HFF-Myc (cell line): ENCODE measurements at regions not wholly inside any gene's neighbourhood (a gene's known extent, or its start where the extent isn't known, plus 50 kb on each side); places are given as distances from the start of the nearest gene placed in this dataset.
"Not testable (repeated sequence)": the region's sequence is repeated elsewhere in the genome, so short reads cannot be mapped to it uniquely, and the experiment has no call there.

Experiments
- DNase-seq: peaks from one replicate; pipeline ENCODE4 v3.0.0-alpha.2; 2011; ENCODE audit warnings: low read depth; ENCODE audit errors: extremely low read depth
- H3K4me3 ChIP-seq: replicated peaks from 2 replicates; pipeline ENCODE4 v1.5.1; 2011; ENCODE audit warnings: low read depth, mild to moderate bottlenecking, control low read depth, low read length
- TF ChIP-seq, protein P1 (sequence below): IDR thresholded peaks from 2 replicates; pipeline ENCODE4 v1.5.1; 2012; ENCODE audit warnings: mild to moderate bottlenecking, low read depth, low read length, control low read depth; ENCODE audit errors: missing control alignments

GRCh38 chr5:179405054-179405416 lies 59.8 kb upstream of the ADAMTS2 start:
- DNase-seq = no peak
- TF ChIP-seq, protein P1, sequence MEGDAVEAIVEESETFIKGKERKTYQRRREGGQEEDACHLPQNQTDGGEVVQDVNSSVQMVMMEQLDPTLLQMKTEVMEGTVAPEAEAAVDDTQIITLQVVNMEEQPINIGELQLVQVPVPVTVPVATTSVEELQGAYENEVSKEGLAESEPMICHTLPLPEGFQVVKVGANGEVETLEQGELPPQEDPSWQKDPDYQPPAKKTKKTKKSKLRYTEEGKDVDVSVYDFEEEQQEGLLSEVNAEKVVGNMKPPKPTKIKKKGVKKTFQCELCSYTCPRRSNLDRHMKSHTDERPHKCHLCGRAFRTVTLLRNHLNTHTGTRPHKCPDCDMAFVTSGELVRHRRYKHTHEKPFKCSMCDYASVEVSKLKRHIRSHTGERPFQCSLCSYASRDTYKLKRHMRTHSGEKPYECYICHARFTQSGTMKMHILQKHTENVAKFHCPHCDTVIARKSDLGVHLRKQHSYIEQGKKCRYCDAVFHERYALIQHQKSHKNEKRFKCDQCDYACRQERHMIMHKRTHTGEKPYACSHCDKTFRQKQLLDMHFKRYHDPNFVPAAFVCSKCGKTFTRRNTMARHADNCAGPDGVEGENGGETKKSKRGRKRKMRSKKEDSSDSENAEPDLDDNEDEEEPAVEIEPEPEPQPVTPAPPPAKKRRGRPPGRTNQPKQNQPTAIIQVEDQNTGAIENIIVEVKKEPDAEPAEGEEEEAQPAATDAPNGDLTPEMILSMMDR = no peak
- H3K4me3 ChIP-seq = no peak overlapping the region

DNA sequence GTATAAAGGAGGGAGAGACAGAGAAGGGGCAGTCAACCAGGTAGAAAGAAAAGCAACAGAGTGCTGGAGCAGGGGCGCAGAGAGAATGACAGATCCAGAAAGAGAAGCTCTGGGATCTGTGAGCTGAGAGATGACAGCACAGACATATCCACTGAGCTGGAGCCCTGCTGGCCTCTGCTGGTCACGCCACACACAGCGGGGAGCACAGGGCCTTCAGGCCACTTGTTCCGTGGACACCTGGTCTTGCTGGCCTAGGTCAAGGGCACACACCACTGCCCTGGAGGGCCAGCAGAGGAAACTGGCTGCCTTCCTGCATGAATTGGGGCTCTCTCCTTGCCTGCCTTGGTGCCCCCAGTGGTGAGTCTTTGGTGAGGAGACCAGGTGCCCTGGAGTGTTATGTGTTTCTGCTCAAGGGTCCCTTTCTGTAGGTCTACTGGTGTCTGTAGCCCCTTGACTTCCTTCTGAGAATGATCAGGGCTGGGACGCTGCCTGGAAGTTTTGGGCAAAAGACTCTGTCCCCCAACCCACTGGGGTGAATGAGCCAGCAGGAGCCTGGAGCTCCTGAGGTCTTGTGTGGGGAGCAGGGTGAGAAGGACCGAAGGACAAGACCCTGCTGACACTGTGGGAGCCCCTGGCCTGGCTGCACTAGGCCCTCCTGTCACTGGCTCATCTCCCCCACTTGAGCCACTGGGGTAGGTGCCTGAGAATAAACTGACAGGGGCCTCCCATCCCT lies 59.2 kb upstream of the ADAMTS2 start:
- TF ChIP-seq, protein P1 = peak; percentile 37
- DNase-seq = no peak
- H3K4me3 ChIP-seq = no peak overlapping the region

DNA sequence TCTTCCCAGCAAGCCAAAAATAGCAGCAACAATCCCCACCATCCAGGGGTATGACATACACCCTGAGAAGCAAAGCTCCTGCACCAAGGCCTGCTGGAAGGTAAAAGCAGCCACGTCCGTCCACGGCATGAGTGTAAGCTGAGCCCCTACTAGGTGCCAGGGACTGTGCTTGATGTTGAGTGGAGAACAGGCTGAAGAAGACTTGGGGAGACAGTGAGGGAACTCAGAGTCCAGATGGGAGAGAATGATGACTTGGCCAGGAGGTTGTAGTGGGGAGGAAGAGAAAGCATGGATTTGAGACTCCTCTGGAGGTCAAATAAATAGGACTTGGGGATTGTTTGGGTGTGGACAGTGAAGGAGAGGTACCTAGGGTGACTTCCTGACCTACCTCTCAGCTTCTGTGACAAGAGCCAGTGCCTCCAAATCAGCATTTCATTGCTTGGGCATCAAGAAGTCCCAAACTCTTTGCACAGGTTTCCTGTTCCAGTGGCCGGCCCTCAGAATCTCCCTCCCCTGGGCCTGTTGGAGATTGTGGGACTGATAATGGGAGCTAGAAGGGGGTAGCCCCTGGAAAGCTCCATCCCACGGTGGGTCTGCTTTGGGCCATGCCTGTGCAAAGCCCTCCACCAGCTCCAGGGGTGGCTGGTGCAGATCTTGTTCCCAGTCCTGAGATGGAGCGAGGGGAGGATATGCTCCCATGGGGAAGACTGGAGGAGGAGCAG lies 58.3 kb upstream of the ADAMTS2 start:
- TF ChIP-seq, protein P1 = no peak
- DNase-seq = no peak
- H3K4me3 ChIP-seq = no peak overlapping the region

DNA sequence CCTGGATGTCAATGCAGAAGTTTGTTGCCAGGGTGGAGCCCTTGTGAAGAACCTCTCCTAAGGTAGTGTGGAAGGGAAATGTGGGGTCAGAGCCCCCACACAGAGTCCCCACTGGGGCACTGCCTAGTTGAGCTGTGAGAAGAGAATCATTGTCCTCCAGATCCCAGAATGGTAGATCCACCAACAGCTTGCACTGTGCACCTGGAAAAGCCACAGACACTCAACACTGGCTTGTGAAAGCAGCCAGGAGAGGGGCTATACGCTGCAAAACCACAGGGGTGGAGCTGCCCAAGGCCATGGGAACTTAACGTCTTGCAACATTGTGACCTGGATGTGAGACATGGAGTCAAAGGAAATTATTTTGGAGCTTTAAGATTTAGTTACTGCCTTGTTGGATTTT lies 55.2 kb upstream of the ADAMTS2 start:
- not testable (repeated sequence) for H3K4me3 ChIP-seq

DNA sequence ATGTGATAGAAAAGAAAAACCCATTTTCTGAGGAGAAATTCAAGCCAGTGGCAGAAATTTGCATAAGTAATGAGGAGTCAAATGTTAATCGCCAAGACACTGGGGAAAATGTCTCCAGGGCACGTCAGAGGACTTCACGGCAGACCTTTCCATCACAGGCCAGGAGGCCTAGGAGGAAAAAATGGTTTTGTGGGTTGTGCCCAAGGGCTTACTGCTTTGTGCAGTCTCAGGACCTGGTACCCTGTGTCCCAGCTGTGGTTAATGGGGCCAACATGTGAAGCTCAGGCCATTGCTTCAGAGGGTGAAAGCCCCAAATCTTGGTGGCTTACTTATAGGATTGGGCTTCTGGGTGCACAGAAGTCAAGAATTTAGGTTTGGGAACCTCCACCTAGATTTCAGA lies 54.8 kb upstream of the ADAMTS2 start:
- TF ChIP-seq, protein P1 = no peak
- no peak for DNase-seq
- no peak overlapping the region for H3K4me3 ChIP-seq

More for the DNA sequence above, 55.2 kb upstream of the ADAMTS2 start:
- DNase-seq = not testable (repeated sequence)

DNA sequence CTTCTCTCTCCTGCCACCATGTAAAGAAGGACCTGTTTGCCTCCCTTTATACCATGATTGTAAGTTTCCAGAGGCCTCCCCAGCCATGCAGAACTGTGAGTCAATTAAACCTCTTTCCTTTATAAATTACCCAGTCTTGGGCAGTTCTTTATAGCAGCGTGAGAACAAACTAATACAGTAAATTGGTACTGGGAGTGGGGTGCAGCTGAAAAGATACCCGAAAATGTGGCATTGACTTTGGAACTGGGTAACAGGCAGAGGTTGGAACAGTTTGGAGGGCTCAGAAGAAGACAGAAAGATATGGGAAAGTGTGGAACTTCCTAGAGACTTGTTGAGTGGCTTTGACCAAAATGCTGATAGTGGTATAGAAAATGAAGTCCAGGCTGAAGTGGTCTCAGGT lies 54.1 kb upstream of the ADAMTS2 start:
- H3K4me3 ChIP-seq, DNase-seq: not testable (repeated sequence)

DNA sequence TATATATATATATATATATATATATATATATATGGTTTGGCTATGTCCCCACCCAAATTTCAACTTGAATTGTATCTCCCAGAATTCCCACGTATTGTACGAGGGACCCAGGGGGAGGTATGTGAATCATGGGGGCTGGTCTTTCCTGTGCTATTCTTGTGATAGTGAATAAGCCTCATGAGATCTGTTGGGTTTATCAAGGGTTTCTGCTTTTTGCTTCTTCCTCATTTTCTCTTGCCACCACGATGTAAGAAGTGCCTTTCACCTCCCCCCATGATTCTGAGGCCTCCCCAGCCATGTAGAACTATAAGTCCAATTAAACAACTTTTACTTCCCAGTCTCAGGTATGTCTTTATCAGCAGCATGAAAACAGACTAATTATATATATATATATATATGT lies 52.3 kb upstream of the ADAMTS2 start:
- H3K4me3 ChIP-seq = no peak overlapping the region
- TF ChIP-seq, protein P1 = no peak
- DNase-seq = no peak
